Neural progenitor cell (in vitro differentiated cells): ENCODE measurements at regions not wholly inside any gene's neighbourhood (a gene's known extent, or its start where the extent isn't known, plus 50 kb on each side); places are given as distances from the start of the nearest gene placed in this dataset.

Source experiments
- DNase-seq: peaks from one replicate; pipeline ENCODE4 v3.0.0-alpha.2; 2016; ENCODE audit warnings: low spot score
- H2AFZ ChIP-seq: fragments of 200-600 bp; sonication (generic); replicated peaks from 2 replicates; pipeline ENCODE4 v1.6.1; 2016; ENCODE audit warnings: antibody characterized with exemption
- H3F3A ChIP-seq: fragments of 200-600 bp; sonication (generic); 2 replicates; pipeline ENCODE4 v1.6.1; 2016; ENCODE audit warnings: antibody characterized with exemption, low read depth
- H3K27ac ChIP-seq: fragments of 200-600 bp; sonication (generic); 2 replicates; pipeline ENCODE4 v1.5.1; 2016; ENCODE audit warnings: mild to moderate bottlenecking
- H3K27me3 ChIP-seq: fragments of 200-600 bp; sonication (generic); 2 replicates; pipeline ENCODE4 v1.6.1; 2016; ENCODE audit warnings: mild to moderate bottlenecking, moderate library complexity
- H3K36me3 ChIP-seq: fragments of 200-600 bp; sonication (generic); 2 replicates; pipeline ENCODE4 v1.5.1; 2016
- H3K4me1 ChIP-seq: fragments of 200-600 bp; sonication (generic); 2 replicates; pipeline ENCODE4 v1.6.1; 2016; ENCODE audit warnings: mixed run types
- H3K4me2 ChIP-seq: fragments of 200-600 bp; sonication (generic); 2 replicates; pipeline ENCODE4 v1.6.1; 2016
- H3K4me3 ChIP-seq: fragments of 200-600 bp; sonication (generic); 2 replicates; pipeline ENCODE4 v1.5.1; 2016
- H3K79me2 ChIP-seq: fragments of 200-600 bp; sonication (generic); 2 replicates; pipeline ENCODE4 v1.6.1; 2016; ENCODE audit warnings: low read depth
- H3K9ac ChIP-seq: fragments of 200-600 bp; sonication (generic); 2 replicates; pipeline ENCODE4 v1.6.1; 2016
- H3K9me3 ChIP-seq: fragments of 200-600 bp; sonication (generic); 2 replicates; pipeline ENCODE4 v1.5.1; 2016; ENCODE audit warnings: low read depth
- H4K20me1 ChIP-seq: fragments of 200-600 bp; sonication (generic); 2 replicates; pipeline ENCODE4 v1.6.1; 2016; ENCODE audit warnings: low read depth
- H3K27ac Mint-ChIP-seq: 3 replicates; pipeline ENCODE4 v1.8.0; 2021; ENCODE audit warnings: mixed read lengths
- H3K27me3 Mint-ChIP-seq: 2 replicates; pipeline ENCODE4 v1.8.0; 2022; ENCODE audit warnings: low read depth, mild to moderate bottlenecking, inconsistent platforms, moderate library complexity, mixed read lengths; ENCODE audit not compliant: insufficient read depth
- H3K36me3 Mint-ChIP-seq: 3 replicates; pipeline ENCODE4 v1.8.0; 2021; ENCODE audit warnings: mixed read lengths
- H3K4me1 Mint-ChIP-seq: 3 replicates; pipeline ENCODE4 v1.8.0; 2021; ENCODE audit warnings: mixed read lengths
- H3K4me3 Mint-ChIP-seq: 3 replicates; pipeline ENCODE4 v1.8.0; 2021; ENCODE audit warnings: mild to moderate bottlenecking, moderate library complexity, mixed read lengths
- H3K9me3 Mint-ChIP-seq: 3 replicates; pipeline ENCODE4 v1.8.0; 2020; ENCODE audit warnings: mixed read lengths
- CTCF ChIP-seq: fragments of 200-600 bp; sonication (generic); IDR thresholded peaks from 2 replicates; pipeline ENCODE4 v1.5.1; 2017; ENCODE audit warnings: antibody characterized with exemption, mild to moderate bottlenecking
- EZH2 ChIP-seq: fragments of 200-600 bp; sonication (generic); IDR thresholded peaks from 2 replicates; pipeline ENCODE4 v1.6.1; 2017; ENCODE audit warnings: antibody characterized with exemption, mild to moderate bottlenecking, moderate library complexity
- EZH2phosphoT487 ChIP-seq: fragments of 200-600 bp; sonication (generic); IDR thresholded peaks from 2 replicates; pipeline ENCODE4 v1.6.1; 2017; ENCODE audit warnings: antibody characterized with exemption

GRCh38 chr9:89658931-89659330 is 54.1 kb downstream of the GADD45G start:
- Histone ChIP-seq H3K27ac (no peak overlapping the region), H4K20me1 (no peaks in the 10 kb centered on the region), H3K4me1 (peaks cover 32% of the 10 kb centered on the region), H3K27me3 (no peaks in the 10 kb centered on the region), H3K36me3 (no peaks in the 10 kb centered on the region), H2AFZ (no peak overlapping the region), H3K4me3 (no peak overlapping the region), H3K79me2 (no peaks in the 10 kb centered on the region), H3F3A (peaks cover 9% of the 10 kb centered on the region), H3K9ac (no peak overlapping the region), H3K9me3 (no peaks in the 10 kb centered on the region), H3K4me2 (no peak overlapping the region)
- no peak overlapping the region for H3K4me3 Mint-ChIP-seq
- H3K27ac Mint-ChIP-seq: no peak overlapping the region
- H3K27me3 Mint-ChIP-seq: peaks cover 12% of the 10 kb centered on the region
- no peaks in the 10 kb centered on the region for H3K36me3 Mint-ChIP-seq
- no peak for TF ChIP-seq CTCF
- no peak for TF ChIP-seq EZH2phosphoT487
- H3K4me1 Mint-ChIP-seq: peaks cover 77% of the 10 kb centered on the region
- no peak for DNase-seq
- no peaks in the 10 kb centered on the region for H3K9me3 Mint-ChIP-seq

- Histone ChIP-seq H3K4me1 (peaks cover 32% of the 10 kb centered on the region), H3K36me3 (no peaks in the 10 kb centered on the region), H3K27me3 (no peaks in the 10 kb centered on the region), H2AFZ (no peak overlapping the region), H3F3A (peaks cover 9% of the 10 kb centered on the region), H4K20me1 (no peaks in the 10 kb centered on the region), H3K4me3 (no peak overlapping the region), H3K4me2 (no peak overlapping the region), H3K9me3 (no peaks in the 10 kb centered on the region), H3K79me2 (no peaks in the 10 kb centered on the region), H3K9ac (no peak overlapping the region), H3K27ac (no peak overlapping the region)
- H3K36me3 Mint-ChIP-seq: no peaks in the 10 kb centered on the region
- no peaks in the 10 kb centered on the region for H3K9me3 Mint-ChIP-seq
- H3K4me1 Mint-ChIP-seq: peaks cover 74% of the 10 kb centered on the region
- no peak for DNase-seq
- H3K27me3 Mint-ChIP-seq: peaks cover 12% of the 10 kb centered on the region
- TF ChIP-seq EZH2phosphoT487 (no peak), EZH2 (no peak), CTCF (no peak)
- H3K4me3 Mint-ChIP-seq: no peak overlapping the region
- no peak overlapping the region for H3K27ac Mint-ChIP-seq
Observed at GRCh38 chr9:89659473-89659872, 54.7 kb downstream of the GADD45G start.

- Mint-ChIP-seq H3K36me3 (no peaks in the 10 kb centered on the region), H3K27ac (no peak overlapping the region), H3K9me3 (no peaks in the 10 kb centered on the region), H3K27me3 (peaks cover 12% of the 10 kb centered on the region), H3K4me1 (peaks cover 71% of the 10 kb centered on the region), H3K4me3 (no peak overlapping the region)
- DNase-seq: no peak
- Histone ChIP-seq H3K79me2 (no peaks in the 10 kb centered on the region), H3F3A (peaks cover 9% of the 10 kb centered on the region), H3K36me3 (no peaks in the 10 kb centered on the region), H4K20me1 (no peaks in the 10 kb centered on the region), H3K9ac (no peak overlapping the region), H3K4me2 (no peak overlapping the region), H2AFZ (no peak overlapping the region), H3K9me3 (no peaks in the 10 kb centered on the region), H3K4me3 (no peak overlapping the region), H3K4me1 (peaks cover 32% of the 10 kb centered on the region), H3K27ac (no peak overlapping the region), H3K27me3 (no peaks in the 10 kb centered on the region)
- TF ChIP-seq EZH2 (no peak), EZH2phosphoT487 (no peak), CTCF (no peak)
Observed at GRCh38 chr9:89659891-89660685, 55.3 kb downstream of the GADD45G start.
